ENCODE measurements at regions not wholly inside any gene's neighbourhood (a gene's known extent, or its start where the extent isn't known, plus 50 kb on each side); places are given as distances from the start of the nearest gene placed in this dataset.

GRCh38 chr2:2691419-2691818, 360.3 kb upstream of the MYT1L start:
- no peak for TF ChIP-seq CTCF (IDR thresholded peaks at IDR 0.05)
- TF ChIP-seq EZH2 (IDR thresholded peaks at IDR 0.05; ENCODE audit: borderline replicate concordance, insufficient read depth, low read depth, low read length, poor library complexity, severe bottlenecking): no peak
